ENCODE measurements at regions not wholly inside any gene's neighbourhood (a gene's known extent, or its start where the extent isn't known, plus 50 kb on each side); places are given as distances from the start of the nearest gene placed in this dataset.

GRCh38 chrX:139141370-139141769, 389.2 kb upstream of the F9 start:
- no peak for DNase-seq (ENCODE audit: extremely low spot score, insufficient read length, low read depth)
- FAIRE-seq: no peak

- FAIRE-seq: no peak
- DNase-seq (ENCODE audit: extremely low spot score, insufficient read length, low read depth): no peak
These were observed 396.2 kb upstream of the F9 start for GRCh38 chrX:139134316-139134715.

- peak; percentile 38 for FAIRE-seq
- peak; percentile 1 for DNase-seq (ENCODE audit: extremely low spot score, insufficient read length, low read depth)
These were observed 404.0 kb upstream of the F9 start for GRCh38 chrX:139126493-139126892.

DNA sequence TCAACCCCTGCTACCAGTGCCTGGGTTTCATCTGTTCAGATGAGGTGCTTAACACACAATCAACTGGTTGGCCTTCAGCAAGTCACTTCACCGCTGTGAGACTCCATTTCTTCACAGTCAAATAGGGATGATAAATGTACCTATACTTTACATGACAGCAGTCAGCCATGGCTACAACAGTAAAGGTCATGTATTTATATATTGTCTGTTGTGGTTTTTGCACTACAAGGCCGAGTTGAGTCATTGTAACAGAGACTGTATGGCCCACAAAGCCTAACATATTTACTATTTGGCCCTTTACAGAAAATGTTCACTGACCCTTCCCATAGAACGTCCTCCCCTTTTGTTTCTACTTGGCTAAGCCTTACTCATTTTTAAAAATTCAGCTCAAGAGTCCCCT, 404.6 kb upstream of the F9 start:
- DNase-seq (ENCODE audit: extremely low spot score, insufficient read length, low read depth) (no peak), FAIRE-seq (no peak)

GRCh38 chrX:139121616-139122286, 408.8 kb upstream of the F9 start:
- no peak for FAIRE-seq
- DNase-seq (ENCODE audit: extremely low spot score, insufficient read length, low read depth): no peak

GRCh38 chrX:139120760-139121159, 409.2 kb upstream of the FGF13 start:
- no peak for FAIRE-seq
- DNase-seq (ENCODE audit: extremely low spot score, insufficient read length, low read depth): no peak

- no peak for FAIRE-seq
- DNase-seq (ENCODE audit: extremely low spot score, insufficient read length, low read depth): no peak
These were observed 402.2 kb upstream of the FGF13 start for GRCh38 chrX:139113708-139114107.

GRCh38 chrX:139112432-139112831, 400.9 kb upstream of the FGF13 start:
- FAIRE-seq (no peak), DNase-seq (ENCODE audit: extremely low spot score, insufficient read length, low read depth) (no peak)

GRCh38 chrX:139106069-139106468, 394.6 kb upstream of the FGF13 start:
- DNase-seq (ENCODE audit: extremely low spot score, insufficient read length, low read depth) (no peak), FAIRE-seq (no peak)

DNA sequence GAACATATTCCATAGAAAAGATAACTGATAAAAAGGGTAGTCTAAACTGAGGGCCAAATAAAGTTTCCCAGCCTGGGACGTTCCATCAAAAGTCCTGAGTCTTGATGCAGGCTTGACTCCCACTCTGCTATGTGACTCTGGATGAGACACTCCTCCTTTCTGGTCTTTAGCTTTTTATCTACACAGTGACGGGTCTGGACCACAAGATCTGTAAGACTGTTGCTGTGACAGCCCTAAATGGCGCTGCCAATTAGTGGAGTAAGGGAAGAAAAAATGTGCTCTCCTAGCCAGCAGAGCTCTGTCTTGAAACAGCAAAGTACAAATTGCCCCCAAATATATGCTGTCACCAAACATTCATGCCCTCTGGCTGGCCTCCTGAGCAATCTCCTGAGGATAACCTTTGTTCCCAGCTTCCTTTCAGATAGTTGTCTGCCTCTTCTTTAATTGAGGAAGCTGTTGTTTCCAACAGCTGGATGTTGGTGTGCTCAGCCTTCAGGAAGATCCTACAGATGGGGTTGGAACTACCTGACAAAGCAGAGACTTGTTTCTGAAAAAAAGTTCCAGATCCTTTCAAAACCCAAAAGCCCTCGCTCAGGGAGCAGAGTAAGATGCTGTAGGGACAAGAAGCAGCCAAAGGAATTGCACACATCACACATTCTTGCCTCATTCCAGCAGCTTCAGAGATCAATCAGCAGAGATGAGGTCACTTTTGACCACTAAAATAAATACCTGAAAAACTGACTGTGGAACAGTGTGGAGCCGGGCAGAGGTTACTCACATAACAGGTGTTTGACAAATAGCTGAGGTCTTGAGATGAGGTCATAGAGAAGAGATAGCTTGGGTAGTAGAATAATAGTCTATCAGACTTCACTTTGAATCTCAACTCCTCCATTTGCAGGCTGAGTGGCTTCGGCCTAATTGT, 383.4 kb upstream of the FGF13 start:
- no peak for FAIRE-seq
- DNase-seq (ENCODE audit: extremely low spot score, insufficient read length, low read depth): no peak

DNA sequence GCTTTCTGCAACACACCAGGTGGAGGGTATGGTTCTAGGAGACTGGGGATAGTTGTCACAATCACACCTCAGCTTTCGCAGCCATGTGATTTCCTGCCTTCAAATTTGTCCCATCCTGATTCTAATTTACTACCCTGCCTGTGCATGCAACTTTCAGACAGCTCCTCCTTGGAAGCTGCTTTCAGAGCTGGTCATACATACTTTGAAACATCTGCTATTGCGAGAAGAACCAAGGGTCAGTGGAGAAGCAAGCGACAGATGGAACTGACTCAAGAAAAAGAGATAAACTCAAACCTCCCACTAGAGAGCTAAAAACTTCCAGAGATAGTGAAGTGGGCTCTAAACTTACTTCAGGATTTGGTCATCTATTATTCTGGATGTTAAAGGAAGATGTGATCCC, 381.7 kb upstream of the FGF13 start:
- DNase-seq (ENCODE audit: extremely low spot score, insufficient read length, low read depth) (no peak), FAIRE-seq (no peak)

DNA sequence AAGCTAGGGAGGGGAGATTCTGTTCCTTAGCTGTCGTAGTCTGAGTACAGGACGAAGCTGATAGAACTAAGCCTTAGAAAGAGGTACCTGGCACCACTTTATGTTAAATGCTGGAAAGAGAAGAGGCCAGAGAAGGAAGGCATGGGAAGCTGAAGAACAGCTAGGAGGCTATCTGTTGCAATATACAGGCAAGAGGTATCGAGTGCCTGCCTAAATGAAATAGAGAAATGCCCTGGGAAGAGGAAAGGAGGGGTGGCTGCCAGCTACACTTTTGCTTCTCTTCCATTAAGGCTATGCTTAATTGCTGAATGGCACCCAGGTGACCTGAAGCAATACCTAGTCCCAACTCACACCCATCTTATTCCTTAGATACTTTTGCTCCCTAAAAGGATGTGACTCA, 380.4 kb upstream of the FGF13 start:
- DNase-seq (ENCODE audit: extremely low spot score, insufficient read length, low read depth) (no peak), FAIRE-seq (no peak)

GRCh38 chrX:139091066-139091465, 379.5 kb upstream of the FGF13 start:
- DNase-seq (ENCODE audit: extremely low spot score, insufficient read length, low read depth) (no peak), FAIRE-seq (no peak)

GRCh38 chrX:139086246-139086645, 374.7 kb upstream of the FGF13 start:
- DNase-seq (ENCODE audit: extremely low spot score, insufficient read length, low read depth): no peak
- FAIRE-seq: no peak

DNA sequence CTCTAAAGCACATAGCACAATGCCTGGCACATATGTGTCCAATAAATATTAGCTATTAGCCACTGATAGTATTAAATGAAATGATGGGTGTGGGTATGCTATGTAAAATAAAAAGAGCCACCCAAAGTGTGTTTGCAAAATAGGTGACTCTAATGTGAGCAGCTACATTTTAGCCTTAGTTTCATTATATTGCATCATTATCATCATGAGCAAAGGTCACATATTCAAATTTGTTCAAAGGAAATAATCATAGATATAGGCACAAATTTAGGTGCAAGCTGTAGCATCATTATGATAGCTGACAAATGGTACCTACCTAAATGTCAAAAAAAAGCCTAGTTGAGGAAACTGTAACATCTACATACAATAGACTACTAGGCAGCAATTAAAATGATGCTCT, 373.9 kb upstream of the FGF13 start:
- FAIRE-seq: no peak
- no peak for DNase-seq (ENCODE audit: extremely low spot score, insufficient read length, low read depth)

- no peak for DNase-seq (ENCODE audit: extremely low spot score, insufficient read length, low read depth)
- FAIRE-seq: no peak
These were observed 371.7 kb upstream of the FGF13 start for GRCh38 chrX:139083191-139083590.

GRCh38 chrX:139081965-139082364, 370.4 kb upstream of the FGF13 start:
- DNase-seq (ENCODE audit: extremely low spot score, insufficient read length, low read depth): no peak
- no peak for FAIRE-seq

- DNase-seq (ENCODE audit: extremely low spot score, insufficient read length, low read depth): no peak
- FAIRE-seq: no peak
These were observed 368.3 kb upstream of the FGF13 start for GRCh38 chrX:139079789-139080188.

- DNase-seq (ENCODE audit: extremely low spot score, insufficient read length, low read depth): no peak
- no peak for FAIRE-seq
These were observed 367.3 kb upstream of the FGF13 start for GRCh38 chrX:139078761-139079280.

DNA sequence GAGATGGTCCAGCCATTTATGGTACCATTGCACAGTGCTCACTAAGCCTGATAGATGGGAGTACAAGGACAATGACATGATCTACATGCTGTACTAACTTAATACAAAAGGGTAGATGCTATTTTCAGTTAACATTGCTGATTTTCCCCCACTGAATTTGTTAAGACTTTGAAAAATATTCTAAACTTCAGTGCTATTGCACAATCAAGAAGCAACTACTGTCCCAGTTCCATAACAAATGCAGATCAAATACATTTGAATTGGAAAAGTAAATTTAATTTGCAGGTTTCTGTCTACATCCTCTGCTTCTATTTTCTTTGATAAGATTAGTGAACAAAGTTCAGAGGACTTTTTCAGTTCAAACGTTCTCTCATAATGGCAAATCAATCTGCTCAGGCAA, 366.8 kb upstream of the FGF13 start:
- FAIRE-seq (no peak), DNase-seq (ENCODE audit: extremely low spot score, insufficient read length, low read depth) (no peak)
